B cell (primary cell): ENCODE measurements at regions not wholly inside any gene's neighbourhood (a gene's known extent, or its start where the extent isn't known, plus 50 kb on each side); places are given as distances from the start of the nearest gene placed in this dataset.

ENCODE experiments used
- ATAC-seq: fragments of 200-7000 bp; cut with Tn5 transposase; one replicate; pipeline ENCODE4 v1.10.0; 2021; ENCODE audit warnings: low read depth, mild to moderate bottlenecking, moderate number of reproducible peaks, moderate library complexity
- CTCF ChIA-PET: fragments of 350-600 bp; sonication (Branson Sonifier 250); formaldehyde crosslinking; loops from one replicate; lab custom pipeline; 2021; ENCODE audit warnings: antibody characterized with exemption, inconsistent platforms; lab: Charles Lee
- POLR2A ChIA-PET: fragments of 350-600 bp; sonication (Branson Sonifier 250); formaldehyde crosslinking; loops from one replicate; lab custom pipeline; 2021; ENCODE audit warnings: antibody characterized with exemption; lab: Charles Lee
- DNase-seq: peaks from one replicate; pipeline ENCODE4 v3.0.0; 2013
- H2AFZ ChIP-seq: 2 replicates; pipeline ENCODE4 v1.6.1; 2012; ENCODE audit warnings: mild to moderate bottlenecking, low read depth, low read length; ENCODE audit not compliant: insufficient read depth, poor library complexity, severe bottlenecking
- H3K27ac ChIP-seq, 2 donors: 1 replicate in 1 of 2; 2 replicates in 1 of 2; pipeline ENCODE4 v1.5.1; 2012 to 2013; ENCODE audit warnings: low read length in 2 of 2, mild to moderate bottlenecking in 2 of 2, moderate library complexity in 1 of 2
- H3K27me3 ChIP-seq, 4 experiments: fragments of 200-600 bp in 1 of 4; sonication (generic) in 1 of 4; replicated peaks in 1 of 4; 1 replicate in 2 of 4; 2 replicates in 2 of 4; pipeline versions ENCODE4 v1.6.1 to v1.7.0; 2013 to 2016; ENCODE audit warnings: low read length in 3 of 4, mild to moderate bottlenecking in 2 of 4, mixed read lengths in 1 of 4, moderate library complexity in 1 of 4; ENCODE audit not compliant: insufficient read depth in 4 of 4, control insufficient read depth in 3 of 4; ENCODE audit errors: control extremely low read depth in 1 of 4
- H3K36me3 ChIP-seq, 2 experiments: replicated peaks in 1 of 2; 1 replicate in 1 of 2; 2 replicates in 1 of 2; pipeline versions ENCODE4 v1.6.1 to v1.7.1; 2013; ENCODE audit warnings: low read length in 1 of 2; ENCODE audit not compliant: insufficient read depth in 2 of 2, control insufficient read depth in 1 of 2; ENCODE audit errors: control extremely low read depth in 1 of 2, extremely low read depth in 1 of 2
- H3K4me1 ChIP-seq, 2 donors: fragments of 200-600 bp in 1 of 2; sonication (generic) in 1 of 2; 1 replicate in 1 of 2; 2 replicates in 1 of 2; pipeline versions ENCODE4 v1.5.1 to v1.6.1; 2013 to 2017; ENCODE audit warnings: low read length in 2 of 2; ENCODE audit not compliant: control insufficient read depth in 2 of 2, insufficient read depth in 2 of 2
- H3K4me2 ChIP-seq: replicated peaks from 2 replicates; pipeline ENCODE3; 2012; ENCODE audit warnings: mild to moderate bottlenecking, low read depth, low read length; ENCODE audit not compliant: poor library complexity, severe bottlenecking
- H3K4me3 ChIP-seq, 5 experiments: fragments of 200-600 bp in 1 of 5; sonication (generic) in 1 of 5; 1 replicate in 3 of 5; 2 replicates in 2 of 5; pipeline versions ENCODE4 v1.5.1 to v1.7.0; 2011 to 2016; ENCODE audit warnings: low read length in 4 of 5, mild to moderate bottlenecking in 4 of 5, low read depth in 2 of 5, control low read depth in 1 of 5, moderate library complexity in 1 of 5; ENCODE audit not compliant: insufficient read depth in 1 of 5; ENCODE audit errors: control extremely low read depth in 1 of 5, extremely low read depth in 1 of 5
- H3K79me2 ChIP-seq: fragments of 200-600 bp; sonication (generic); one replicate; pipeline ENCODE4 v1.6.0; 2016; ENCODE audit warnings: low read length; ENCODE audit not compliant: control insufficient read depth, insufficient read depth
- H3K9ac ChIP-seq: fragments of 200-600 bp; sonication (generic); 2 replicates; pipeline ENCODE4 v1.6.1; 2017; ENCODE audit warnings: mild to moderate bottlenecking, low read length, moderate library complexity
- H3K9me3 ChIP-seq, 3 donors: one replicate each; pipeline versions ENCODE4 v1.6.1 to v1.7.1; 2013; ENCODE audit warnings: low read length in 2 of 3; ENCODE audit not compliant: control insufficient read depth in 2 of 3, insufficient read depth in 1 of 3; ENCODE audit errors: control extremely low read depth in 1 of 3
- H4K20me1 ChIP-seq: 2 replicates; pipeline ENCODE4 v1.6.0; 2012; ENCODE audit warnings: mild to moderate bottlenecking, low read length; ENCODE audit not compliant: insufficient read depth, control insufficient read depth, poor library complexity, severe bottlenecking
- H3K27ac Mint-ChIP-seq: one replicate; pipeline ENCODE4 v1.8.0; 2021; ENCODE audit warnings: mixed read lengths
- H3K27me3 Mint-ChIP-seq: one replicate; pipeline ENCODE4 v1.8.0; 2021; ENCODE audit warnings: mixed read lengths
- H3K4me1 Mint-ChIP-seq: one replicate; pipeline ENCODE4 v1.8.0; 2021; ENCODE audit warnings: mixed read lengths
- H3K4me3 Mint-ChIP-seq: one replicate; pipeline ENCODE4 v1.8.0; 2021; ENCODE audit warnings: mixed read lengths
- H3K9me3 Mint-ChIP-seq: one replicate; pipeline ENCODE4 v1.8.0; 2022; ENCODE audit warnings: mixed read lengths; ENCODE audit not compliant: insufficient read depth
- EZH2 ChIP-seq: IDR thresholded peaks from 2 replicates; pipeline ENCODE4 v1.6.1; 2012; ENCODE audit warnings: borderline replicate concordance, low read depth, mild to moderate bottlenecking, moderate library complexity, low read length; ENCODE audit not compliant: insufficient read depth, poor library complexity, severe bottlenecking
- WGBS: methylation state at CpG from one replicate; pipeline ENCODE4 v1.1.5; 2013; ENCODE audit warnings: missing lambda C conversion rate; ENCODE audit not compliant: insufficient coverage; 5-methylcytosine and 5-hydroxymethylcytosine counted together
- intact Hi-C: fragments of 100-400 bp; cut with micrococcal nuclease; formaldehyde crosslinking; loops from one replicate; pipeline ENCODE4 v1.10.0; 2022
- TF ChIP-seq, protein P1 (sequence below): fragments of 200-600 bp; IDR thresholded peaks from one replicate; pipeline ENCODE4 v1.8.0; 2022; ENCODE audit warnings: antibody characterized with exemption, mild to moderate bottlenecking

DNA sequence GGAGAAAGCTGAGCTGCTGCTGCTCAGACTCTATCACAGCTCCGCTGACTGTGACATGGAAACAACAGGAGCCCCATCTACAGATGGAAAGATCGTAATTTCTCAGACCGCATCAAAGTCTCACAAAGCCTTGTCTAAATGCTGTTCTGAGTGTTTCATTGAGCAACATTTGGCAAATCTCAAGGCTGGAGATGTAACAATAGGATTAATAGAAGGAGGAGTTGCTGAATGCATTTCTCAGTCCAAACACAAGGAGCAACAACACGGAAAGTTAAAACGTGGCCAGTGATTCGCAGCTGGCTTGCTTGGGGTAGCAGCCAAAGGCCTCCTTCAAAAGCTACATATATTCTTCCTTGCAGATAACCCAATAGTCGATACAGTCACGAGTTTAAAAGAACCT is 55.7 kb downstream of the MRPL57 start:
- ChIA-PET POLR2A (no interaction called here), CTCF (no interaction called here)
- no peaks in the 10 kb centered on the region for H3K9me3 ChIP-seq
- H3K79me2 ChIP-seq, result no peaks in the 10 kb centered on the region
- no peaks in the 10 kb centered on the region for H3K27me3 ChIP-seq
- no peak overlapping the region for H3K9ac ChIP-seq
- no peak overlapping the region for H3K4me2 ChIP-seq
- H3K4me3 ChIP-seq, result no peak overlapping the region
- intact Hi-C loops, result no loop called here
- H2AFZ ChIP-seq, result no peak overlapping the region
- ATAC-seq (no peak), DNase-seq (no peak)
- no peaks in the 10 kb centered on the region for H3K4me1 ChIP-seq
- Mint-ChIP-seq H3K4me3 (no peak overlapping the region), H3K27me3 (peaks cover 6% of the 10 kb centered on the region), H3K4me1 (no peaks in the 10 kb centered on the region), H3K27ac (no peak overlapping the region), H3K9me3 (no peaks in the 10 kb centered on the region)
- no peak overlapping the region for H3K27ac ChIP-seq
- 90% methylated on average over 8 of the region's 8 CpGs for WGBS
- H4K20me1 ChIP-seq, result no peaks in the 10 kb centered on the region
- TF ChIP-seq EZH2, result no peak
- no peaks in the 10 kb centered on the region for H3K36me3 ChIP-seq

DNA sequence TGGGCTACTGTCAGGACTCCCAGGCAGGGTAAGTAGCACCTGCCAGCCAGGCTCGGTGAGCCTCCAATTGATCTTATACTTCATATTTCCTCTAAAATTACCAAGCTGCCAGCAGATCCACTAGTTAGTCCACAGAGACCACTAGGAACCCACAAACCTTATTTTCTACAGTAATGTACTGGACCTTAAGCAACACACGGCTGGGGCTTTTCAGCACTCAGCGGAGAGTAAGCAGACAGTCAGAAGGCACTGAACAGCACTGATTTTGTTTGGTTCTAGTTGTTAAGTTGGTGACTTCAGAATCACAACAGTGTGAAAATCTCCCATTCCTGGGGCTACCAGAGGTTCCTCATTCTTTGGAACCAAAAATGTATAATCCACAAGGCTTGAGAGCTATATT is 56.1 kb downstream of the MRPL57 start:
- no peak overlapping the region for H3K4me3 ChIP-seq
- 100% methylated on average over 1 of the region's 3 CpGs for WGBS
- CTCF ChIA-PET, result no interaction called here

More for the DNA sequence above, 56.1 kb downstream of the MRPL57 start:
- Histone ChIP-seq H3K36me3 (no peaks in the 10 kb centered on the region), H2AFZ (no peak overlapping the region), H3K4me2 (no peak overlapping the region), H3K27me3 (no peaks in the 10 kb centered on the region), H4K20me1 (no peaks in the 10 kb centered on the region), H3K79me2 (no peaks in the 10 kb centered on the region), H3K27ac (no peak overlapping the region), H3K4me1 (no peaks in the 10 kb centered on the region), H3K9ac (no peak overlapping the region), H3K9me3 (no peaks in the 10 kb centered on the region)
- DNase-seq (no peak), ATAC-seq (no peak)
- Mint-ChIP-seq H3K4me1 (no peaks in the 10 kb centered on the region), H3K9me3 (no peaks in the 10 kb centered on the region), H3K27ac (no peak overlapping the region), H3K27me3 (peaks cover 6% of the 10 kb centered on the region), H3K4me3 (no peak overlapping the region)
- POLR2A ChIA-PET, result no interaction called here
- no peak for TF ChIP-seq EZH2
- TF ChIP-seq, protein P1, sequence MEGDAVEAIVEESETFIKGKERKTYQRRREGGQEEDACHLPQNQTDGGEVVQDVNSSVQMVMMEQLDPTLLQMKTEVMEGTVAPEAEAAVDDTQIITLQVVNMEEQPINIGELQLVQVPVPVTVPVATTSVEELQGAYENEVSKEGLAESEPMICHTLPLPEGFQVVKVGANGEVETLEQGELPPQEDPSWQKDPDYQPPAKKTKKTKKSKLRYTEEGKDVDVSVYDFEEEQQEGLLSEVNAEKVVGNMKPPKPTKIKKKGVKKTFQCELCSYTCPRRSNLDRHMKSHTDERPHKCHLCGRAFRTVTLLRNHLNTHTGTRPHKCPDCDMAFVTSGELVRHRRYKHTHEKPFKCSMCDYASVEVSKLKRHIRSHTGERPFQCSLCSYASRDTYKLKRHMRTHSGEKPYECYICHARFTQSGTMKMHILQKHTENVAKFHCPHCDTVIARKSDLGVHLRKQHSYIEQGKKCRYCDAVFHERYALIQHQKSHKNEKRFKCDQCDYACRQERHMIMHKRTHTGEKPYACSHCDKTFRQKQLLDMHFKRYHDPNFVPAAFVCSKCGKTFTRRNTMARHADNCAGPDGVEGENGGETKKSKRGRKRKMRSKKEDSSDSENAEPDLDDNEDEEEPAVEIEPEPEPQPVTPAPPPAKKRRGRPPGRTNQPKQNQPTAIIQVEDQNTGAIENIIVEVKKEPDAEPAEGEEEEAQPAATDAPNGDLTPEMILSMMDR, result no peak
- intact Hi-C loops, result no loop called here
